ENCODE measurements at regions not wholly inside any gene's neighbourhood (a gene's known extent, or its start where the extent isn't known, plus 50 kb on each side); places are given as distances from the start of the nearest gene placed in this dataset.
A peak's percentile ranks its signal among the peaks of the same experiment; 100 is the strongest.

GRCh38 chr7:16028636-16029035 lies 342.2 kb upstream of the MEOX2 start:
- no peak for DNase-seq
- POLR2A ChIA-PET, result no interaction called here
- H3K36me3 Mint-ChIP-seq, result no peaks in the 10 kb centered on the region
- H3K4me3 Mint-ChIP-seq, result no peak overlapping the region
- H3K9me3 Mint-ChIP-seq, result peaks cover 0 to 4% (median 0%) of the 10 kb centered on the region in 9 donors
- peaks cover 0 to 3% (median 0%) of the 10 kb centered on the region in 5 donors for H3K27me3 Mint-ChIP-seq
- H3K4me1 Mint-ChIP-seq, result no peaks in the 10 kb centered on the region
- H3K27ac Mint-ChIP-seq, result no peak overlapping the region
- no peak for ATAC-seq

DNA sequence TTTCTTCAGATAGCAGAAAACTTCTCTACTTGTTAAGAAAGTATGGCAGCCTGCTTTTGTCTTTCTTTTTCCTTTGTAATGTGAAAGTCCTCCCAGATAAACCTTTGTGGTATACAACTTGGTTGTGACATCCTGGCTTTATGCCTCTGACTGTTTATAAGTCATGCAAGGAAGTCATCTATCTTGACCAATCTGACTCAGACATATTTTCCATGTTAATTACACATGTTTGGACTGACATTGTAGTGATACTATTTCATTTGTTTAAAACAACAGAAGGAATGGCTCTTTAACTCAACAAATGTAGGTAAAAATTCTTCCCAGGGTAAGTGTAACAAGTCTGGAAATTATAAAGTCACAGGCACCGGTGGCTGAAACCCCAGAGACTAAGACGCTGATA lies 341.6 kb upstream of the MEOX2 start:
- Mint-ChIP-seq H3K9me3 (peaks cover 0 to 4% (median 0%) of the 10 kb centered on the region in 9 donors), H3K36me3 (no peaks in the 10 kb centered on the region), H3K27ac (no peak overlapping the region), H3K4me1 (no peaks in the 10 kb centered on the region), H3K27me3 (peaks cover 0 to 3% (median 0%) of the 10 kb centered on the region in 5 donors), H3K4me3 (no peak overlapping the region)
- no peak for ATAC-seq
- no peak for DNase-seq
- POLR2A ChIA-PET, result no interaction called here

GRCh38 chr7:16027396-16027795 lies 340.9 kb upstream of the MEOX2 start:
- POLR2A ChIA-PET, result no interaction called here
- no peaks in the 10 kb centered on the region for H3K4me1 Mint-ChIP-seq
- no peak overlapping the region for H3K27ac Mint-ChIP-seq
- H3K36me3 Mint-ChIP-seq, result no peaks in the 10 kb centered on the region
- DNase-seq (no peak), ATAC-seq (no peak)
- H3K4me3 Mint-ChIP-seq, result no peak overlapping the region
- peaks cover 0 to 3% (median 0%) of the 10 kb centered on the region in 5 donors for H3K27me3 Mint-ChIP-seq
- H3K9me3 Mint-ChIP-seq, result peaks cover 0 to 4% (median 0%) of the 10 kb centered on the region in 9 donors

DNA sequence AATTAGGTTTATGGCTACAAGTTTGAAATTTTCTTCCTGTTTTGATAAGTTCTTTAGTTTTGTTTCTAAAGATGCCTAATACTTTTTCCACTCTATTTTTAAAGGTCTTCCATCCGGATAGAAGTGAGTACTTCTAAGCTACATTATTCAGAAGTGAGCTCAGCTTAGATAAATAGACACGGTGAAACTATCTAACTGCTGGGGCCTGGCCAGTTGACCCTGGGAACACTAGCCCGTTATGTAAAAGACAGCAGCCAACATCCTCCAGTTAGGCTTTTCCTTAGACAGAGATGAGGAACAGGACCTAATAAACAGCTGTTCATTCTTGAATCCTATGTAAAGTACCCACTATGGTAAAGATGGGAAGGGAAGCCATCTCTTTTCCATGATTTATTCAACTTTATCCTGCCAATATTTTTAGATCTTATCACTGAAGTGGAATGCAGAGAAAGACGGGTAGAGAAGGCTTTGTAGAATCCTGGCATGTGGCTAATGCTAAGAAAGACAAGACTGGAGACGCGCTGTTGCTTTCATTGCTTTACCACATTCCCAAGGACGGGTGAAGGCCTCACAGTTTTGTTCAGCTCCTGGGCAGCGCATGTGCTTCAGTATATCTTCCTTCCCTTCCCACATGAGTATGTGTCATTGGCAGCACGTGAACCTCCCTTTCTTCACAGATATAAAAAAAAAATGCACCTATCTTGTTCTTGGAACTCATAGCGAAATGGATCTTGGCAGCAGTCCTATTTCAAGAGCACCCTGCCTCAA lies 340.0 kb upstream of the MEOX2 start:
- no peaks in the 10 kb centered on the region for H3K36me3 Mint-ChIP-seq
- DNase-seq, result no peak
- no peak overlapping the region for H3K4me3 Mint-ChIP-seq
- peaks cover 0 to 3% (median 0%) of the 10 kb centered on the region in 5 donors for H3K27me3 Mint-ChIP-seq
- H3K4me1 Mint-ChIP-seq, result no peaks in the 10 kb centered on the region
- peaks cover 0 to 4% (median 0%) of the 10 kb centered on the region in 9 donors for H3K9me3 Mint-ChIP-seq
- no peak overlapping the region for H3K27ac Mint-ChIP-seq
- ATAC-seq, result no peak
- POLR2A ChIA-PET, result no interaction called here

GRCh38 chr7:16025696-16026095 lies 339.2 kb upstream of the MEOX2 start:
- DNase-seq (no peak), ATAC-seq (no peak)
- Mint-ChIP-seq H3K4me1 (peaks cover 0 to 1% (median 0%) of the 10 kb centered on the region in 4 donors), H3K9me3 (peaks cover 0 to 10% (median 0%) of the 10 kb centered on the region in 9 donors), H3K36me3 (no peaks in the 10 kb centered on the region), H3K4me3 (no peak overlapping the region), H3K27ac (no peak overlapping the region), H3K27me3 (peaks cover 0 to 3% (median 0%) of the 10 kb centered on the region in 5 donors)
- POLR2A ChIA-PET, result no interaction called here

- ATAC-seq (no peak), DNase-seq (no peak)
- POLR2A ChIA-PET, result no interaction called here
Observed at GRCh38 chr7:16023503-16023902, 337.0 kb upstream of the MEOX2 start.

GRCh38 chr7:16023046-16023445 lies 336.6 kb upstream of the MEOX2 start:
- no peak overlapping the region for H3K4me3 Mint-ChIP-seq
- H3K27ac Mint-ChIP-seq, result no peak overlapping the region
- ATAC-seq (no peak), DNase-seq (no peak)
- H3K9me3 Mint-ChIP-seq, result peaks cover 0 to 9% (median 0%) of the 10 kb centered on the region in 9 donors
- H3K27me3 Mint-ChIP-seq, result peaks cover 0 to 5% (median 0%) of the 10 kb centered on the region in 5 donors
- H3K4me1 Mint-ChIP-seq, result peaks cover 0 to 1% (median 0%) of the 10 kb centered on the region in 4 donors
- H3K36me3 Mint-ChIP-seq, result no peaks in the 10 kb centered on the region
- POLR2A ChIA-PET, result no interaction called here

More at GRCh38 chr7:16023503-16023902, 337.0 kb upstream of the MEOX2 start:
- H3K36me3 Mint-ChIP-seq, result no peaks in the 10 kb centered on the region
- H3K9me3 Mint-ChIP-seq, result peaks cover 0 to 9% (median 0%) of the 10 kb centered on the region in 9 donors
- peaks cover 0 to 5% (median 0%) of the 10 kb centered on the region in 5 donors for H3K27me3 Mint-ChIP-seq
- H3K4me3 Mint-ChIP-seq, result no peak overlapping the region
- peaks cover 0 to 1% (median 0%) of the 10 kb centered on the region in 4 donors for H3K4me1 Mint-ChIP-seq
- no peak overlapping the region for H3K27ac Mint-ChIP-seq

GRCh38 chr7:16021851-16022250 lies 335.4 kb upstream of the MEOX2 start:
- Mint-ChIP-seq H3K4me1 (peaks cover 0 to 1% (median 0%) of the 10 kb centered on the region in 4 donors), H3K36me3 (no peaks in the 10 kb centered on the region), H3K27me3 (peaks cover 0 to 5% (median 0%) of the 10 kb centered on the region in 5 donors), H3K4me3 (no peak overlapping the region), H3K27ac (no peak overlapping the region), H3K9me3 (peaks cover 0 to 13% (median 0%) of the 10 kb centered on the region in 9 donors)
- DNase-seq (no peak), ATAC-seq (no peak)
- POLR2A ChIA-PET, result no interaction called here

DNA sequence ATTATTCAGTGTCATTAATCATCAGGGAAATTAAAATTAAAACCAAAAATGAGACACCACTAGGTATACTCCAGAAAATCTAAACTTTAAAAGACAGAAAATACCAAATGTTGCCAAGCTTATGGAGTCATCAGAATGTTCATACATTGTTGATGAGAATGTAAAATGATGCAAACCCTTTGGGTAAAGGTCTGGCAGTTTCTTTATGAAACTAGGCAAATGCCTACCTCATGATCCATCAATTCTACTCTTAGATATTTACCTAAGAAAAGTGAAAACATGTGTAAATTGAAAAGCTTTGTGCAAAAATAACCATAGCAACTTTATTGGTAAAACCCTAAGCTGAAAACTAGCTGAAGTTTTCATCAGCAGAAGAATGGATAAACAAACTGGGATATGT lies 329.5 kb upstream of the MEOX2 start:
- Mint-ChIP-seq H3K27me3 (peaks cover 0 to 5% (median 0%) of the 10 kb centered on the region in 5 donors), H3K36me3 (no peaks in the 10 kb centered on the region), H3K4me3 (no peak overlapping the region), H3K4me1 (no peaks in the 10 kb centered on the region), H3K27ac (no peak overlapping the region), H3K9me3 (peaks cover 0 to 13% (median 0%) of the 10 kb centered on the region in 9 donors)
- POLR2A ChIA-PET, result no interaction called here
- no peak for ATAC-seq
- DNase-seq, result no peak

DNA sequence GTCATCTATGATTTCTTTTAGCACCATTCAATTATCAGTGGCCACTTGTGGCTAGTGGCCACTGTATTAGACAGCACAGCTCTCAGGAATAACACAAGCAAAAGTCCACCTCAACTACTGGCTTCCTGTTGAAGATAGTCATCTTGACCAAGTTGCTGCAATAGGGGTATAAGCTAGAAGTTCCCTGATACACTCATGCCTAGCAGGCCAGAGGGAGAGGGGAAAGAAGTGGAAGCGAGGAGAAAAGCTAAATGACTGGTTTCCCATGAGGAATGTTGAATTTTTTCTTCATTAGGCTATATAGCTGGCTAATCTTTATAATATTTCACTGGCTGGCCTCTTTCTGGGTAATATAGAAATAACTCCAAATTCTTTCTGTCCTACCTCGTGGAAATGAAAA lies 327.5 kb upstream of the MEOX2 start:
- Mint-ChIP-seq H3K4me1 (no peaks in the 10 kb centered on the region), H3K36me3 (no peaks in the 10 kb centered on the region), H3K9me3 (peaks cover 0 to 10% (median 0%) of the 10 kb centered on the region in 9 donors), H3K27me3 (peaks cover 0 to 3% (median 0%) of the 10 kb centered on the region in 5 donors), H3K27ac (no peak overlapping the region), H3K4me3 (no peak overlapping the region)
- POLR2A ChIA-PET, result no interaction called here
- ATAC-seq (no peak), DNase-seq (no peak)

- Mint-ChIP-seq H3K36me3 (no peaks in the 10 kb centered on the region), H3K27me3 (no peaks in the 10 kb centered on the region), H3K9me3 (peaks cover 0 to 2% (median 0%) of the 10 kb centered on the region in 9 donors), H3K4me3 (no peak overlapping the region), H3K27ac (no peak overlapping the region), H3K4me1 (peaks cover 0 to 1% (median 0%) of the 10 kb centered on the region in 4 donors)
- POLR2A ChIA-PET, result no interaction called here
- ATAC-seq (no peak), DNase-seq (no peak)
Observed at GRCh38 chr7:16007911-16008310, 321.4 kb upstream of the MEOX2 start.

GRCh38 chr7:16004702-16005101 lies 318.2 kb upstream of the MEOX2 start:
- POLR2A ChIA-PET, result no interaction called here

GRCh38 chr7:16001477-16001876 lies 315.0 kb upstream of the MEOX2 start:
- DNase-seq (no peak), ATAC-seq (no peak)
- Mint-ChIP-seq H3K27ac (peak overlapping the region in 1 of 10 donors; percentile 33), H3K4me3 (no peak overlapping the region), H3K4me1 (no peaks in the 10 kb centered on the region), H3K27me3 (no peaks in the 10 kb centered on the region), H3K36me3 (no peaks in the 10 kb centered on the region), H3K9me3 (no peaks in the 10 kb centered on the region)
- POLR2A ChIA-PET, result no interaction called here

More at GRCh38 chr7:16004702-16005101, 318.2 kb upstream of the MEOX2 start:
- Mint-ChIP-seq H3K27me3 (no peaks in the 10 kb centered on the region), H3K36me3 (no peaks in the 10 kb centered on the region), H3K9me3 (peaks cover 0 to 2% (median 0%) of the 10 kb centered on the region in 9 donors), H3K4me1 (peaks cover 0 to 1% (median 0%) of the 10 kb centered on the region in 4 donors), H3K4me3 (no peak overlapping the region), H3K27ac (no peak overlapping the region)
- DNase-seq (no peak), ATAC-seq (no peak)

GRCh38 chr7:15998617-15999016 lies 312.1 kb upstream of the MEOX2 start:
- DNase-seq, result no peak
- Mint-ChIP-seq H3K4me1 (no peaks in the 10 kb centered on the region), H3K27ac (no peak overlapping the region), H3K9me3 (peaks cover 0 to 7% (median 0%) of the 10 kb centered on the region in 9 donors), H3K27me3 (no peaks in the 10 kb centered on the region), H3K36me3 (no peaks in the 10 kb centered on the region), H3K4me3 (no peak overlapping the region)
- POLR2A ChIA-PET, result no interaction called here
- no peak for ATAC-seq
